ENCODE measurements at regions not wholly inside any gene's neighbourhood (a gene's known extent, or its start where the extent isn't known, plus 50 kb on each side); places are given as distances from the start of the nearest gene placed in this dataset.

- Histone ChIP-seq H3K9me3 (ENCODE audit: control insufficient read depth, insufficient read depth, low read depth, low read length) (no peaks in the 10 kb centered on the region), H3K4me3 (ENCODE audit: low read depth in 2 of 2, low read length in 2 of 2) (no peak overlapping the region), H3K27ac (ENCODE audit: low read length) (no peak overlapping the region), H3K4me1 (ENCODE audit: control insufficient read depth, insufficient read depth, low read length) (no peaks in the 10 kb centered on the region), H3K27me3 (ENCODE audit: control insufficient read depth, insufficient read depth, low read length) (no peaks in the 10 kb centered on the region), H3K36me3 (ENCODE audit: control insufficient read depth, insufficient read depth, low read length) (no peaks in the 10 kb centered on the region)
- no peak for DNase-seq (ENCODE audit: low read depth, low spot score)
- no TSS peak for BruUV-seq (replicated peaks)
- no peak for TF ChIP-seq SIN3A (IDR thresholded peaks at IDR 0.05; ENCODE audit: borderline replicate concordance, insufficient read depth, low read depth, low read length)
- no peak for TF ChIP-seq TCF7L2 (IDR thresholded peaks at IDR 0.05; ENCODE audit: low read depth, low read length)
- no peak for TF ChIP-seq REST (IDR thresholded peaks at IDR 0.05; ENCODE audit: insufficient read depth in 1 of 2, low read depth in 2 of 2, low read length in 1 of 2)
- TF ChIP-seq POLR2AphosphoS5 (IDR thresholded peaks at IDR 0.05; ENCODE audit: low read depth, low read length): no peak
- TF ChIP-seq CTCF (IDR thresholded peaks at IDR 0.05): no peak
- CTCF ChIA-PET: no interaction called here
- ATAC-seq: no peak
- POLR2A ChIA-PET: interaction anchor here (0.7 kb wide), 1 partner anchor 21 kb away, joined by 3 read pairs; no protein-coding TSS in a partner anchor
- intact Hi-C loops (cut with micrococcal nuclease; ENCODE audit: unreplicated experiment): no loop called here
- in situ Hi-C loops (cut with HindIII; ENCODE audit: low pct_unique_long_range_greater_than_20kb, low sequenced_read_pairs): no loop called here
Observed at GRCh38 chr4:83873996-83874395, 338.1 kb downstream of the GPAT3 start.

- DNase-seq (ENCODE audit: low read depth, low spot score) (no peak), ATAC-seq (no peak)
- in situ Hi-C loops (cut with HindIII; ENCODE audit: low pct_unique_long_range_greater_than_20kb, low sequenced_read_pairs) (no loop called here), intact Hi-C loops (cut with micrococcal nuclease; ENCODE audit: unreplicated experiment) (no loop called here)
- Histone ChIP-seq H3K9me3 (ENCODE audit: control insufficient read depth, insufficient read depth, low read depth, low read length) (no peaks in the 10 kb centered on the region), H3K4me3 (ENCODE audit: low read depth in 2 of 2, low read length in 2 of 2) (no peak overlapping the region), H3K27me3 (ENCODE audit: control insufficient read depth, insufficient read depth, low read length) (no peaks in the 10 kb centered on the region), H3K4me1 (ENCODE audit: control insufficient read depth, insufficient read depth, low read length) (no peaks in the 10 kb centered on the region), H3K36me3 (ENCODE audit: control insufficient read depth, insufficient read depth, low read length) (no peaks in the 10 kb centered on the region), H3K27ac (ENCODE audit: low read length) (no peak overlapping the region)
- no TSS peak for BruUV-seq (replicated peaks)
- TF ChIP-seq REST (IDR thresholded peaks at IDR 0.05; ENCODE audit: insufficient read depth in 1 of 2, low read depth in 2 of 2, low read length in 1 of 2) (no peak), TCF7L2 (IDR thresholded peaks at IDR 0.05; ENCODE audit: low read depth, low read length) (no peak), POLR2AphosphoS5 (IDR thresholded peaks at IDR 0.05; ENCODE audit: low read depth, low read length) (no peak), CTCF (IDR thresholded peaks at IDR 0.05) (no peak), SIN3A (IDR thresholded peaks at IDR 0.05; ENCODE audit: borderline replicate concordance, insufficient read depth, low read depth, low read length) (no peak)
- ChIA-PET POLR2A (no interaction called here), CTCF (no interaction called here)
Observed at GRCh38 chr4:83870328-83870950, 334.5 kb downstream of the GPAT3 start.
